ENCODE measurements at regions not wholly inside any gene's neighbourhood (a gene's known extent, or its start where the extent isn't known, plus 50 kb on each side); places are given as distances from the start of the nearest gene placed in this dataset.

GRCh38 chr2:40043641-40044040 lies 264.6 kb upstream of the THUMPD2 start:
- intact Hi-C loops (cut with DNase I) = no loop called here
- Histone ChIP-seq H3K27ac (no peak overlapping the region), H3K4me3 (no peak overlapping the region), H3K27me3 (no peaks in the 10 kb centered on the region), H3K9me3 (no peaks in the 10 kb centered on the region), H3K4me1 (peaks cover 0 to 6% (median 0%) of the 10 kb centered on the region in 3 donors), H3K36me3 (no peaks in the 10 kb centered on the region)
- WGBS, 2 donors = 72 to 79% methylated on average over 5 of the region's 5 CpGs
- DNase-seq = no peak
- TF ChIP-seq CTCF (IDR thresholded peaks at IDR 0.05) (no peak), POLR2A (IDR thresholded peaks at IDR 0.05) (no peak)

- Histone ChIP-seq H3K27me3 (no peaks in the 10 kb centered on the region), H3K4me1 (peaks cover 0 to 6% (median 0%) of the 10 kb centered on the region in 3 donors), H3K27ac (no peak overlapping the region), H3K36me3 (no peaks in the 10 kb centered on the region), H3K4me3 (no peak overlapping the region), H3K9me3 (no peaks in the 10 kb centered on the region)
- no peak for DNase-seq
- TF ChIP-seq CTCF (IDR thresholded peaks at IDR 0.05) (no peak), POLR2A (IDR thresholded peaks at IDR 0.05) (no peak)
- intact Hi-C loops (cut with DNase I) = no loop called here
- 78 to 80% methylated on average over 4 of the region's 4 CpGs for WGBS, 2 donors
Observed at GRCh38 chr2:40043191-40043590, 264.1 kb upstream of the THUMPD2 start.

GRCh38 chr2:40041422-40042382 lies 262.6 kb upstream of the THUMPD2 start:
- no peak for TF ChIP-seq POLR2A (IDR thresholded peaks at IDR 0.05)
- TF ChIP-seq CTCF (IDR thresholded peaks at IDR 0.05) = no peak
- no peaks in the 10 kb centered on the region for H3K36me3 ChIP-seq
- no peaks in the 10 kb centered on the region for H3K27me3 ChIP-seq
- H3K4me3 ChIP-seq = no peak overlapping the region
- H3K27ac ChIP-seq = peak overlapping the region in 1 of 4 donors; percentile 6
- no peak for DNase-seq
- intact Hi-C loops (cut with DNase I) = no loop called here
- peaks cover 0 to 6% (median 0%) of the 10 kb centered on the region in 3 donors for H3K4me1 ChIP-seq
- H3K9me3 ChIP-seq = no peaks in the 10 kb centered on the region
- WGBS, 2 donors = 51 to 54% methylated on average over 6 of the region's 6 CpGs

GRCh38 chr2:40039549-40039948 lies 260.5 kb upstream of the THUMPD2 start:
- peaks cover 0 to 6% (median 0%) of the 10 kb centered on the region in 3 donors for H3K4me1 ChIP-seq
- TF ChIP-seq POLR2A (IDR thresholded peaks at IDR 0.05) (no peak), CTCF (IDR thresholded peaks at IDR 0.05) (no peak)
- H3K36me3 ChIP-seq = no peaks in the 10 kb centered on the region
- no peaks in the 10 kb centered on the region for H3K9me3 ChIP-seq
- intact Hi-C loops (cut with DNase I) = no loop called here
- H3K4me3 ChIP-seq = no peak overlapping the region
- no peak overlapping the region for H3K27ac ChIP-seq
- no peaks in the 10 kb centered on the region for H3K27me3 ChIP-seq
- DNase-seq = no peak

- no peaks in the 10 kb centered on the region for H3K9me3 ChIP-seq
- intact Hi-C loops (cut with DNase I) = no loop called here
- H3K4me3 ChIP-seq = no peak overlapping the region
- 57 to 64% methylated on average over 2 to 4 of the region's 4 CpGs for WGBS, 2 donors
- H3K27me3 ChIP-seq = no peaks in the 10 kb centered on the region
- no peaks in the 10 kb centered on the region for H3K36me3 ChIP-seq
- no peak overlapping the region for H3K27ac ChIP-seq
- TF ChIP-seq POLR2A (IDR thresholded peaks at IDR 0.05) (no peak), CTCF (IDR thresholded peaks at IDR 0.05) (no peak)
- H3K4me1 ChIP-seq = peaks cover 0 to 6% (median 0%) of the 10 kb centered on the region in 3 donors
- DNase-seq = no peak
Observed at GRCh38 chr2:40038646-40039045, 259.6 kb upstream of the THUMPD2 start.
